ENCODE measurements at regions not wholly inside any gene's neighbourhood (a gene's known extent, or its start where the extent isn't known, plus 50 kb on each side); places are given as distances from the start of the nearest gene placed in this dataset.

GRCh38 chr1:203932556-203932955, 71.2 kb downstream of the SNRPE start (continued):
- no peak for TF ChIP-seq ZNF462 (CRISPR knock-in tag; IDR thresholded peaks at IDR 0.05)
- no peak for TF ChIP-seq ZNF331 (CRISPR knock-in tag; IDR thresholded peaks at IDR 0.05; ENCODE audit: low read depth)

- H3K27me3 ChIP-seq (ENCODE audit: insufficient read depth) = no peaks in the 10 kb centered on the region
- no peaks in the 10 kb centered on the region for H3K36me3 ChIP-seq (ENCODE audit: insufficient read depth)
- no peak overlapping the region for H3K27ac ChIP-seq (ENCODE audit: low read depth)
- H3K4me1 ChIP-seq (ENCODE audit: insufficient read depth) = no peaks in the 10 kb centered on the region
- 0 out of 2 replicates have a peak, but pooled peaks cover 5% of the 10 kb centered on the region for H3K9me2 ChIP-seq (ENCODE audit: insufficient read depth)
- H3K9me3 Mint-ChIP-seq = no peaks in the 10 kb centered on the region
- H3K4me3 ChIP-seq = no peak overlapping the region
- peak overlapping the region; percentile 76; the same call in 1 of the 2 replicates for H2AFZ ChIP-seq
- ATAC-seq = no peak
- no peak overlapping the region for H3K4me3 Mint-ChIP-seq
- no peaks in the 10 kb centered on the region; the same call in 2 of the 3 replicates for H3K4me1 Mint-ChIP-seq
- H3F3A ChIP-seq (replicated peaks; ENCODE audit: low read depth) = no peaks in the 10 kb centered on the region
- no peaks in the 10 kb centered on the region for H4K20me1 ChIP-seq (replicated peaks; ENCODE audit: insufficient read depth)
- no peaks in the 10 kb centered on the region for H3K36me3 Mint-ChIP-seq (ENCODE audit: low read depth)
- H3K79me2 ChIP-seq (replicated peaks; ENCODE audit: insufficient read depth) = no peaks in the 10 kb centered on the region
- peaks cover 3% of the 10 kb centered on the region for H3K27me3 Mint-ChIP-seq (ENCODE audit: insufficient read depth, low read depth, poor library complexity)
- DNase-seq (ENCODE audit: low spot score) = no peak
- no peak overlapping the region for H3K4me2 ChIP-seq
- no peak overlapping the region for H3K27ac Mint-ChIP-seq
- TF ChIP-seq ZNF462 (CRISPR knock-in tag; IDR thresholded peaks at IDR 0.05) = no peak
- no peak for TF ChIP-seq REST (IDR thresholded peaks at IDR 0.05; ENCODE audit: unreplicated experiment)
- no peak for TF ChIP-seq ETS1 (IDR thresholded peaks at IDR 0.05)
Measured at GRCh38 chr1:203934027-203934426, 72.6 kb downstream of the SNRPE start.
